Mesenchymal stem cell (in vitro differentiated cells and primary cell): ENCODE measurements at regions not wholly inside any gene's neighbourhood (a gene's known extent, or its start where the extent isn't known, plus 50 kb on each side); places are given as distances from the start of the nearest gene placed in this dataset.

Source experiments
- DNase-seq: peaks from one replicate; pipeline ENCODE4 v3.0.0-alpha.2; 2013
- H2AFZ ChIP-seq: one replicate; pipeline ENCODE4 v1.6.1; 2013; ENCODE audit warnings: low read depth, mild to moderate bottlenecking, control low read depth, inconsistent platforms, low read length, moderate library complexity
- H2AK5ac ChIP-seq: 2 replicates; pipeline ENCODE4 v1.6.1; 2013; ENCODE audit warnings: low read length, moderate library complexity, mild to moderate bottlenecking, inconsistent platforms; ENCODE audit not compliant: severe bottlenecking
- H2BK120ac ChIP-seq: one replicate; pipeline ENCODE4 v1.6.1; 2013; ENCODE audit warnings: low read depth, mild to moderate bottlenecking, inconsistent platforms, low read length, moderate library complexity
- H2BK12ac ChIP-seq, 2 experiments: one replicate each; pipeline ENCODE4 v1.6.1; 2013; ENCODE audit warnings: inconsistent platforms in 2 of 2, low read length in 2 of 2, mild to moderate bottlenecking in 2 of 2, moderate library complexity in 2 of 2, control low read depth in 1 of 2
- H2BK15ac ChIP-seq: one replicate; pipeline ENCODE4 v1.6.1; 2013; ENCODE audit warnings: mild to moderate bottlenecking, low read depth, inconsistent platforms; ENCODE audit not compliant: poor library complexity, severe bottlenecking
- H2BK5ac ChIP-seq: 2 replicates; pipeline ENCODE4 v1.6.1; 2013; ENCODE audit warnings: low read depth, mild to moderate bottlenecking, low read length, control low read depth, inconsistent platforms; ENCODE audit not compliant: poor library complexity, severe bottlenecking
- H3K14ac ChIP-seq, 2 experiments: one replicate each; pipeline ENCODE4 v1.6.1; 2013; ENCODE audit warnings: inconsistent platforms in 2 of 2, low read length in 2 of 2, control low read depth in 1 of 2, mild to moderate bottlenecking in 1 of 2, moderate library complexity in 1 of 2
- H3K18ac ChIP-seq, 2 experiments: one replicate each; pipeline ENCODE4 v1.6.1; 2013; ENCODE audit warnings: inconsistent platforms in 2 of 2, low read length in 2 of 2, control low read depth in 1 of 2, low read depth in 1 of 2, mild to moderate bottlenecking in 1 of 2
- H3K23ac ChIP-seq, 2 experiments: one replicate each; pipeline ENCODE4 v1.6.1; 2013; ENCODE audit warnings: inconsistent platforms in 2 of 2, low read length in 2 of 2, mild to moderate bottlenecking in 2 of 2, moderate library complexity in 2 of 2, control low read depth in 1 of 2
- H3K27ac ChIP-seq: 2 replicates; pipeline ENCODE4 v1.5.1; 2013; ENCODE audit warnings: mild to moderate bottlenecking, moderate library complexity, low read length, control low read depth, inconsistent platforms; ENCODE audit not compliant: poor library complexity, severe bottlenecking
- H3K27me3 ChIP-seq, 2 experiments: 2 replicates each; pipeline versions ENCODE4 v1.6.1 to v1.7.0; 2013; ENCODE audit warnings: low read length in 2 of 2, mild to moderate bottlenecking in 2 of 2, moderate library complexity in 2 of 2, control low read depth in 1 of 2, inconsistent platforms in 1 of 2; ENCODE audit not compliant: control insufficient read depth in 1 of 2, insufficient read depth in 1 of 2
- H3K36me3 ChIP-seq, 2 experiments: 2 replicates each; pipeline versions ENCODE4 v1.6.1 to v1.7.0; 2013; ENCODE audit warnings: low read length in 2 of 2, control low read depth in 1 of 2, inconsistent platforms in 1 of 2, low read depth in 1 of 2, mild to moderate bottlenecking in 1 of 2; ENCODE audit not compliant: insufficient read depth in 2 of 2, control insufficient read depth in 1 of 2
- H3K4ac ChIP-seq, 2 experiments: one replicate each; pipeline ENCODE4 v1.6.1; 2013; ENCODE audit warnings: inconsistent platforms in 2 of 2, low read length in 2 of 2, mild to moderate bottlenecking in 2 of 2, moderate library complexity in 2 of 2, control low read depth in 1 of 2, low read depth in 1 of 2
- H3K4me1 ChIP-seq: 2 replicates; pipeline ENCODE4 v1.6.1; 2013; ENCODE audit warnings: low read depth, low read length, control low read depth; ENCODE audit not compliant: control insufficient read depth, insufficient read depth
- H3K4me2 ChIP-seq: 2 replicates; pipeline ENCODE4 v1.6.1; 2013; ENCODE audit warnings: low read length, mild to moderate bottlenecking, inconsistent platforms; ENCODE audit not compliant: poor library complexity, severe bottlenecking
- H3K4me3 ChIP-seq, 2 experiments: 2 replicates each; pipeline versions ENCODE4 v1.5.1 to v1.7.0; 2013; ENCODE audit warnings: low read length in 2 of 2, mild to moderate bottlenecking in 2 of 2, control low read depth in 1 of 2, low read depth in 1 of 2; ENCODE audit not compliant: insufficient read depth in 1 of 2
- H3K79me1 ChIP-seq: replicated peaks from 2 replicates; pipeline ENCODE4 v1.6.1; 2013; ENCODE audit warnings: mild to moderate bottlenecking, control low read depth, low read length, inconsistent platforms; ENCODE audit not compliant: poor library complexity, severe bottlenecking
- H3K9ac ChIP-seq: 2 replicates; pipeline ENCODE4 v1.7.0; 2013; ENCODE audit warnings: mild to moderate bottlenecking, low read length, moderate library complexity
- H3K9me3 ChIP-seq: 2 replicates; pipeline ENCODE4 v1.7.0; 2013; ENCODE audit warnings: mild to moderate bottlenecking, low read length; ENCODE audit not compliant: control insufficient read depth
- H4K8ac ChIP-seq: one replicate; pipeline ENCODE4 v1.6.1; 2013; ENCODE audit warnings: inconsistent platforms, mild to moderate bottlenecking, low read length, moderate library complexity
- H4K91ac ChIP-seq: one replicate; pipeline ENCODE4 v1.6.1; 2013; ENCODE audit warnings: mild to moderate bottlenecking, low read length, inconsistent platforms
- WGBS: methylation state at CpG from one replicate; pipeline ENCODE4 v1.1.7; 2013; ENCODE audit warnings: mixed read lengths; 5-methylcytosine and 5-hydroxymethylcytosine counted together

GRCh38 chr6:137727216-137727765, 139.8 kb upstream of the TNFAIP3 start:
- no peak overlapping the region for H2BK120ac ChIP-seq
- no peak overlapping the region for H2BK12ac ChIP-seq
- H3K27me3 ChIP-seq = no peaks in the 10 kb centered on the region
- H4K8ac ChIP-seq = no peak overlapping the region
- no peak overlapping the region for H3K14ac ChIP-seq
- H2BK5ac ChIP-seq = no peak overlapping the region
- H3K9ac ChIP-seq = no peak overlapping the region
- no peak overlapping the region for H3K27ac ChIP-seq
- no peak overlapping the region for H4K91ac ChIP-seq
- WGBS = 98% methylated on average over 2 of the region's 4 CpGs
- no peak overlapping the region for H3K4me3 ChIP-seq
- H3K36me3 ChIP-seq = no peaks in the 10 kb centered on the region
- H3K18ac ChIP-seq = no peak overlapping the region
- no peak overlapping the region for H3K4ac ChIP-seq
- H3K23ac ChIP-seq = no peak overlapping the region
- no peaks in the 10 kb centered on the region for H3K79me1 ChIP-seq
- H2AK5ac ChIP-seq = no peak overlapping the region
- H3K9me3 ChIP-seq = no peaks in the 10 kb centered on the region
- H2AFZ ChIP-seq = no peak overlapping the region
- H2BK15ac ChIP-seq = no peak overlapping the region
- peak; percentile 26 for DNase-seq
- H3K4me2 ChIP-seq = no peak overlapping the region
- H3K4me1 ChIP-seq = peaks cover 3% of the 10 kb centered on the region

GRCh38 chr6:137728386-137729349, 138.4 kb upstream of the TNFAIP3 start:
- Histone ChIP-seq H4K91ac (peak overlapping the region; percentile 19), H2BK120ac (no peak overlapping the region), H2BK12ac (peak overlapping the region; percentile 13 to 60), H3K4me2 (no peak overlapping the region), H3K4me3 (peak overlapping the region in 1 of 2 experiments; percentile 2), H3K14ac (no peak overlapping the region), H4K8ac (peak overlapping the region; percentile 48), H2BK15ac (no peak overlapping the region), H3K9me3 (no peaks in the 10 kb centered on the region), H3K18ac (peak overlapping the region; percentile 5 to 68), H3K9ac (peak overlapping the region; percentile 55), H3K4me1 (peaks cover 3% of the 10 kb centered on the region), H3K36me3 (no peaks in the 10 kb centered on the region), H3K27me3 (no peaks in the 10 kb centered on the region), H3K4ac (peak overlapping the region in 1 of 2 experiments; percentile 53), H3K79me1 (no peaks in the 10 kb centered on the region), H3K27ac (peak overlapping the region; percentile 3), H2BK5ac (no peak overlapping the region), H2AFZ (no peak overlapping the region), H2AK5ac (no peak overlapping the region), H3K23ac (no peak overlapping the region)
- 56% methylated on average over 6 of the region's 6 CpGs for WGBS
- peak; percentile 96 for DNase-seq

- Histone ChIP-seq H2BK12ac (peak overlapping the region in 1 of 2 experiments; percentile 10), H3K4ac (no peak overlapping the region), H3K4me2 (no peak overlapping the region), H3K27ac (no peak overlapping the region), H3K4me1 (peaks cover 3% of the 10 kb centered on the region), H3K27me3 (no peaks in the 10 kb centered on the region), H3K9me3 (no peaks in the 10 kb centered on the region), H3K4me3 (no peak overlapping the region), H3K18ac (peak overlapping the region; percentile 4 to 82), H4K91ac (no peak overlapping the region), H3K9ac (no peak overlapping the region), H2AFZ (no peak overlapping the region), H2BK5ac (no peak overlapping the region), H4K8ac (no peak overlapping the region), H3K14ac (no peak overlapping the region), H2AK5ac (no peak overlapping the region), H2BK120ac (no peak overlapping the region), H3K36me3 (no peaks in the 10 kb centered on the region), H2BK15ac (no peak overlapping the region), H3K79me1 (no peaks in the 10 kb centered on the region), H3K23ac (no peak overlapping the region)
- DNase-seq = peak; percentile 78
- WGBS = 54% methylated on average over 3 of the region's 6 CpGs
Observed at GRCh38 chr6:137729866-137730629, 137.0 kb upstream of the TNFAIP3 start.

GRCh38 chr6:137731600-137731959, 135.5 kb upstream of the TNFAIP3 start:
- no peak overlapping the region for H4K8ac ChIP-seq
- H2BK15ac ChIP-seq = no peak overlapping the region
- H3K4me3 ChIP-seq = no peak overlapping the region
- no peaks in the 10 kb centered on the region for H3K36me3 ChIP-seq
- no peak overlapping the region for H3K23ac ChIP-seq
- no peaks in the 10 kb centered on the region for H3K79me1 ChIP-seq
- no peak overlapping the region for H2AK5ac ChIP-seq
- H3K27me3 ChIP-seq = no peaks in the 10 kb centered on the region
- no peak overlapping the region for H4K91ac ChIP-seq
- H2BK5ac ChIP-seq = no peak overlapping the region
- no CpG with 5 or more reads among the region's 2 CpGs for WGBS
- no peak overlapping the region for H2AFZ ChIP-seq
- H2BK12ac ChIP-seq = no peak overlapping the region
- H2BK120ac ChIP-seq = no peak overlapping the region
- H3K4ac ChIP-seq = no peak overlapping the region
- no peaks in the 10 kb centered on the region for H3K9me3 ChIP-seq
- no peak overlapping the region for H3K4me2 ChIP-seq
- H3K14ac ChIP-seq = no peak overlapping the region
- H3K18ac ChIP-seq = no peak overlapping the region
- no peak for DNase-seq
- H3K9ac ChIP-seq = no peak overlapping the region
- H3K27ac ChIP-seq = no peak overlapping the region
- H3K4me1 ChIP-seq = peaks cover 3% of the 10 kb centered on the region
